ENCODE measurements at regions not wholly inside any gene's neighbourhood (a gene's known extent, or its start where the extent isn't known, plus 50 kb on each side); places are given as distances from the start of the nearest gene placed in this dataset.

DNA sequence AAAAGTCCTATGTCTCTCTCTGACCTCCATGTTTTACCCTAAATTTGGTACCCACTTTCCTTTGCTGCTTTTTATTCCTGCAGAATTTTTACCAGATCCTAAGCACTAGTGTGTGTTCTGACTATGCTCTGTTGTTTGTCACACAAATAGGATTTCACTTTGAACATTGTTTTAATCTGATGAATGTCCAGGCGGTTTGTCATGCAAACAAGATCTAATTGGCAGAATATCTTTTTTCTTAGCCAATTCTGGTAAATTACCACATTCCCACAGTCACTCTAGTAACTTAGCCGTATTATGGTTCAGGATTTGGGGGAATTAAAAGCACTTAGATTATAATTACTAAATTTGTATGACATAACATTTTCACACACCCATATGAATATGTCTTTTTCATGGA is 557.2 kb upstream of the BOD1L1 start:
- TF ChIP-seq, protein P1, sequence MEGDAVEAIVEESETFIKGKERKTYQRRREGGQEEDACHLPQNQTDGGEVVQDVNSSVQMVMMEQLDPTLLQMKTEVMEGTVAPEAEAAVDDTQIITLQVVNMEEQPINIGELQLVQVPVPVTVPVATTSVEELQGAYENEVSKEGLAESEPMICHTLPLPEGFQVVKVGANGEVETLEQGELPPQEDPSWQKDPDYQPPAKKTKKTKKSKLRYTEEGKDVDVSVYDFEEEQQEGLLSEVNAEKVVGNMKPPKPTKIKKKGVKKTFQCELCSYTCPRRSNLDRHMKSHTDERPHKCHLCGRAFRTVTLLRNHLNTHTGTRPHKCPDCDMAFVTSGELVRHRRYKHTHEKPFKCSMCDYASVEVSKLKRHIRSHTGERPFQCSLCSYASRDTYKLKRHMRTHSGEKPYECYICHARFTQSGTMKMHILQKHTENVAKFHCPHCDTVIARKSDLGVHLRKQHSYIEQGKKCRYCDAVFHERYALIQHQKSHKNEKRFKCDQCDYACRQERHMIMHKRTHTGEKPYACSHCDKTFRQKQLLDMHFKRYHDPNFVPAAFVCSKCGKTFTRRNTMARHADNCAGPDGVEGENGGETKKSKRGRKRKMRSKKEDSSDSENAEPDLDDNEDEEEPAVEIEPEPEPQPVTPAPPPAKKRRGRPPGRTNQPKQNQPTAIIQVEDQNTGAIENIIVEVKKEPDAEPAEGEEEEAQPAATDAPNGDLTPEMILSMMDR (tag by site-specific recombination; IDR thresholded peaks at IDR 0.05) = no peak
- TF ChIP-seq ZNF670 (tag by site-specific recombination; IDR thresholded peaks at IDR 0.05; ENCODE audit: low read depth) (no peak), ZNF274 (IDR thresholded peaks at IDR 0.05; ENCODE audit: low read length) (no peak), ZNF274 (tag by site-specific recombination; IDR thresholded peaks at IDR 0.05; ENCODE audit: borderline replicate concordance) (no peak), ZBTB20 (tag by site-specific recombination; IDR thresholded peaks at IDR 0.05) (no peak), ZNF292 (tag by site-specific recombination; IDR thresholded peaks at IDR 0.05; ENCODE audit: borderline replicate concordance, low read depth) (no peak), YY1 (tag by site-specific recombination; IDR thresholded peaks at IDR 0.05) (no peak), ZNF776 (tag by site-specific recombination; IDR thresholded peaks at IDR 0.05; ENCODE audit: borderline replicate concordance) (no peak)
- TF ChIP-seq, protein P2, sequence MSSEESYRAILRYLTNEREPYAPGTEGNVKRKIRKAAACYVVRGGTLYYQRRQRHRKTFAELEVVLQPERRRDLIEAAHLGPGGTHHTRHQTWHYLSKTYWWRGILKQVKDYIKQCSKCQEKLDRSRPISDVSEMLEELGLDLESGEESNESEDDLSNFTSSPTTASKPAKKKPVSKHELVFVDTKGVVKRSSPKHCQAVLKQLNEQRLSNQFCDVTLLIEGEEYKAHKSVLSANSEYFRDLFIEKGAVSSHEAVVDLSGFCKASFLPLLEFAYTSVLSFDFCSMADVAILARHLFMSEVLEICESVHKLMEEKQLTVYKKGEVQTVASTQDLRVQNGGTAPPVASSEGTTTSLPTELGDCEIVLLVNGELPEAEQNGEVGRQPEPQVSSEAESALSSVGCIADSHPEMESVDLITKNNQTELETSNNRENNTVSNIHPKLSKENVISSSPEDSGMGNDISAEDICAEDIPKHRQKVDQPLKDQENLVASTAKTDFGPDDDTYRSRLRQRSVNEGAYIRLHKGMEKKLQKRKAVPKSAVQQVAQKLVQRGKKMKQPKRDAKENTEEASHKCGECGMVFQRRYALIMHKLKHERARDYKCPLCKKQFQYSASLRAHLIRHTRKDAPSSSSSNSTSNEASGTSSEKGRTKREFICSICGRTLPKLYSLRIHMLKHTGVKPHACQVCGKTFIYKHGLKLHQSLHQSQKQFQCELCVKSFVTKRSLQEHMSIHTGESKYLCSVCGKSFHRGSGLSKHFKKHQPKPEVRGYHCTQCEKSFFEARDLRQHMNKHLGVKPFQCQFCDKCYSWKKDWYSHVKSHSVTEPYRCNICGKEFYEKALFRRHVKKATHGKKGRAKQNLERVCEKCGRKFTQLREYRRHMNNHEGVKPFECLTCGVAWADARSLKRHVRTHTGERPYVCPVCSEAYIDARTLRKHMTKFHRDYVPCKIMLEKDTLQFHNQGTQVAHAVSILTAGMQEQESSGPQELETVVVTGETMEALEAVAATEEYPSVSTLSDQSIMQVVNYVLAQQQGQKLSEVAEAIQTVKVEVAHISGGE (tag by site-specific recombination; conservative IDR thresholded peaks at IDR 0.05; ENCODE audit: low read depth) = no peak

All from HEK293 (cell line).